HG03139 (cell line): ENCODE measurements at regions not wholly inside any gene's neighbourhood (a gene's known extent, or its start where the extent isn't known, plus 50 kb on each side); places are given as distances from the start of the nearest gene placed in this dataset.

ENCODE experiments used
- ATAC-seq: cut with Tn5 transposase; IDR thresholded peaks from one replicate; pipeline ENCODE4 v1.9.1; 2021; ENCODE audit not compliant: unreplicated experiment

- no peak for ATAC-seq
Observed at GRCh38 chrY:7262531-7262930, 351.0 kb upstream of the AMELY start.

GRCh38 chrY:7261254-7261653, 349.7 kb upstream of the AMELY start:
- no peak for ATAC-seq

- no peak for ATAC-seq
Observed at GRCh38 chrY:7240101-7240500, 328.5 kb upstream of the AMELY start.

GRCh38 chrY:7211971-7212370, 300.4 kb upstream of the AMELY start:
- no peak for ATAC-seq

GRCh38 chrY:7204456-7204855, 292.9 kb upstream of the AMELY start:
- ATAC-seq: no peak

- no peak for ATAC-seq
Observed at GRCh38 chrY:7182591-7182990, 271.0 kb upstream of the AMELY start.

GRCh38 chrY:7177631-7178030, 266.1 kb upstream of the AMELY start:
- no peak for ATAC-seq

GRCh38 chrY:7169475-7169874, 257.9 kb upstream of the AMELY start:
- no peak for ATAC-seq

GRCh38 chrY:7141477-7141876, 229.9 kb upstream of the AMELY start:
- no peak for ATAC-seq
